Ishikawa (cell line): ENCODE measurements at regions not wholly inside any gene's neighbourhood (a gene's known extent, or its start where the extent isn't known, plus 50 kb on each side); places are given as distances from the start of the nearest gene placed in this dataset.

Source experiments
- CEBPB ChIP-seq: IDR thresholded peaks from 2 replicates; pipeline ENCODE4 v1.6.1; 2012
- CREB1 ChIP-seq: IDR thresholded peaks from 2 replicates; pipeline ENCODE4 v1.6.1; 2012; ENCODE audit warnings: low read depth
- EGR1 ChIP-seq: IDR thresholded peaks from 2 replicates; pipeline ENCODE4 v1.6.1; 2012
- EP300 ChIP-seq: IDR thresholded peaks from 2 replicates; pipeline ENCODE4 v1.6.1; 2012; ENCODE audit warnings: borderline replicate concordance
- FOXM1 ChIP-seq: IDR thresholded peaks from 2 replicates; pipeline ENCODE4 v1.6.1; 2012; ENCODE audit warnings: low read depth, borderline replicate concordance
- MAX ChIP-seq: IDR thresholded peaks from 2 replicates; pipeline ENCODE4 v1.6.1; 2012
- NFIC ChIP-seq: IDR thresholded peaks from 2 replicates; pipeline ENCODE4 v1.6.1; 2012
- RAD21 ChIP-seq: IDR thresholded peaks from 2 replicates; pipeline ENCODE4 v1.6.1; 2012; ENCODE audit warnings: low read depth
- REST ChIP-seq: IDR thresholded peaks from 2 replicates; pipeline ENCODE4 v1.6.1; 2012; ENCODE audit warnings: low read depth, mild to moderate bottlenecking
- TAF1 ChIP-seq: IDR thresholded peaks from 2 replicates; pipeline ENCODE4 v1.6.1; 2012; ENCODE audit warnings: low read depth, mild to moderate bottlenecking
- TCF12 ChIP-seq: IDR thresholded peaks from 2 replicates; pipeline ENCODE4 v1.6.1; 2012; ENCODE audit warnings: low read depth
- TEAD4 ChIP-seq: IDR thresholded peaks from 2 replicates; pipeline ENCODE4 v1.6.1; 2012
- USF1 ChIP-seq: IDR thresholded peaks from 2 replicates; pipeline ENCODE4 v1.6.1; 2012
- YY1 ChIP-seq: IDR thresholded peaks from 2 replicates; pipeline ENCODE4 v1.6.1; 2012; ENCODE audit warnings: low read depth
- ZBTB7A ChIP-seq: IDR thresholded peaks from 2 replicates; pipeline ENCODE4 v1.6.1; 2012; ENCODE audit warnings: low read depth

- TF ChIP-seq MAX (no peak), USF1 (no peak), TEAD4 (no peak)
Observed at GRCh38 chr13:81383444-81383843, 1042.5 kb upstream of the SPRY2 start.

GRCh38 chr13:81382246-81382645 lies 1041.3 kb upstream of the SPRY2 start:
- TF ChIP-seq MAX (no peak), ZBTB7A (no peak), CEBPB (no peak), EP300 (no peak), YY1 (no peak)

GRCh38 chr13:81381560-81381959 lies 1040.6 kb upstream of the SPRY2 start:
- no peak for TF ChIP-seq USF1
- no peak for TF ChIP-seq MAX
- TF ChIP-seq NFIC, result no peak

- TF ChIP-seq REST (no peak), MAX (no peak), YY1 (no peak), TEAD4 (no peak), FOXM1 (no peak), CREB1 (no peak), TCF12 (no peak), TAF1 (no peak), NFIC (no peak), CEBPB (no peak), RAD21 (no peak), ZBTB7A (no peak), EP300 (no peak), EGR1 (no peak), USF1 (no peak)
Observed at GRCh38 chr13:81379183-81379582, 1038.3 kb upstream of the SPRY2 start.

- no peak for TF ChIP-seq CEBPB
- TF ChIP-seq MAX, result no peak
- no peak for TF ChIP-seq FOXM1
- TF ChIP-seq TEAD4, result no peak
- TF ChIP-seq TCF12, result no peak
- no peak for TF ChIP-seq TAF1
- no peak for TF ChIP-seq EP300
- no peak for TF ChIP-seq REST
Observed at GRCh38 chr13:81377921-81378320, 1037.0 kb upstream of the SPRY2 start.

GRCh38 chr13:81375709-81376108 lies 1034.8 kb upstream of the SPRY2 start:
- no peak for TF ChIP-seq CREB1
- no peak for TF ChIP-seq TAF1
- no peak for TF ChIP-seq TEAD4
- no peak for TF ChIP-seq CEBPB
- no peak for TF ChIP-seq FOXM1
- TF ChIP-seq REST, result no peak
- TF ChIP-seq EP300, result no peak
- TF ChIP-seq MAX, result no peak
- no peak for TF ChIP-seq YY1
- no peak for TF ChIP-seq TCF12
- no peak for TF ChIP-seq NFIC
- TF ChIP-seq RAD21, result no peak
- TF ChIP-seq ZBTB7A, result no peak
- no peak for TF ChIP-seq USF1
